ENCODE measurements at regions not wholly inside any gene's neighbourhood (a gene's known extent, or its start where the extent isn't known, plus 50 kb on each side); places are given as distances from the start of the nearest gene placed in this dataset.

DNA sequence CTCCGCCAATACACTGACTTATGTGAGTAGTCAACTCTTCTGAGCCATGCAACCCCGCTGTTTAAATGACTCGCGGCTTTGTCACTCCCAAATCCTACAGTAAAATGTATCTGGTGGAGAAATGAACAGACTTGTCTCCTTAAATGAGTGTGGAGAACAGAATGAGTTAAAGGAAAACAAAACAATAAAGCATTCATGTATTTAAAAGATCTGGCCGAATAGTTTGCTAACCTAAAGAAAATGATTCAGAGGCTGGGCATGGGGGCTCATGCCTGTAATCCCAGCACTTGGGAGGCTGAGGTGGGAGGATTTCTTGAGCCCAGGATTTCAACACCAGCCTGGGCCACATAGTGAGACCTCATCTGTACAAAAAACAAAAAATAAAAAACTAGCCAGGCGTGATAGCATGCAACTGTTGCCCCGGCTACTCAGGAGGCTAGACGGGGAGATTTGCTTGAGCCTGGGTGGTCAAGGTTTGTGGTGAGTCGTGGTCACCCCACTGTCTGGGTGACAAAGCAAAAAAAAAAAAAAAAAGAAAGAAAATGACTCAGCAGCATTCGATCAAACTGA lies 86.5 kb upstream of the PFKP start:
- intact Hi-C loops (cut with DNase I) = no loop called here
- TF ChIP-seq, protein P1, sequence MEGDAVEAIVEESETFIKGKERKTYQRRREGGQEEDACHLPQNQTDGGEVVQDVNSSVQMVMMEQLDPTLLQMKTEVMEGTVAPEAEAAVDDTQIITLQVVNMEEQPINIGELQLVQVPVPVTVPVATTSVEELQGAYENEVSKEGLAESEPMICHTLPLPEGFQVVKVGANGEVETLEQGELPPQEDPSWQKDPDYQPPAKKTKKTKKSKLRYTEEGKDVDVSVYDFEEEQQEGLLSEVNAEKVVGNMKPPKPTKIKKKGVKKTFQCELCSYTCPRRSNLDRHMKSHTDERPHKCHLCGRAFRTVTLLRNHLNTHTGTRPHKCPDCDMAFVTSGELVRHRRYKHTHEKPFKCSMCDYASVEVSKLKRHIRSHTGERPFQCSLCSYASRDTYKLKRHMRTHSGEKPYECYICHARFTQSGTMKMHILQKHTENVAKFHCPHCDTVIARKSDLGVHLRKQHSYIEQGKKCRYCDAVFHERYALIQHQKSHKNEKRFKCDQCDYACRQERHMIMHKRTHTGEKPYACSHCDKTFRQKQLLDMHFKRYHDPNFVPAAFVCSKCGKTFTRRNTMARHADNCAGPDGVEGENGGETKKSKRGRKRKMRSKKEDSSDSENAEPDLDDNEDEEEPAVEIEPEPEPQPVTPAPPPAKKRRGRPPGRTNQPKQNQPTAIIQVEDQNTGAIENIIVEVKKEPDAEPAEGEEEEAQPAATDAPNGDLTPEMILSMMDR (IDR thresholded peaks at IDR 0.05) = no peak
- Histone ChIP-seq H3K9me3 (no peaks in the 10 kb centered on the region), H3K4me3 (no peak overlapping the region), H3K36me3 (no peaks in the 10 kb centered on the region), H3K27me3 (no peaks in the 10 kb centered on the region), H3K4me1 (no peaks in the 10 kb centered on the region), H3K27ac (no peak overlapping the region)
- no peak for ATAC-seq
- DNase-seq = no peak

DNA sequence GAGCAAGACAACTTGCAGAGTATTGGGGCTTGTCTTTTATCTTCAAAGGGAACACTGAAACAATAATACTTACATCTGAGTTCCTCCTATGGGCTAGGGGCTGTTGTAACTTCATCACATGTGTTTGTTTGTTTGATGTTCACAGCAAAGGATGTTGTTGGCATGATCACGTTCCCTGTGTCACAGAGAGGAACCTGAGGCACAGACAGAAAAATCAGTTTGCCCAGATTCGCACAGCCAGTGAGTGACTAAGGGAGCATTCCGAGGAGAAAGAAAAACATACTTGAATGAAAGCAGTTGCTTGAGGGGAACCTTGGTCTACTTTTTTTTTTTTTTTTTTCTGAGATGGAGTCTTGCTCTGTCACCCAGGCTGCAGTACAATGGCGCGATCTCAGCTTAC lies 87.2 kb upstream of the PFKP start:
- no peak for ATAC-seq

DNA sequence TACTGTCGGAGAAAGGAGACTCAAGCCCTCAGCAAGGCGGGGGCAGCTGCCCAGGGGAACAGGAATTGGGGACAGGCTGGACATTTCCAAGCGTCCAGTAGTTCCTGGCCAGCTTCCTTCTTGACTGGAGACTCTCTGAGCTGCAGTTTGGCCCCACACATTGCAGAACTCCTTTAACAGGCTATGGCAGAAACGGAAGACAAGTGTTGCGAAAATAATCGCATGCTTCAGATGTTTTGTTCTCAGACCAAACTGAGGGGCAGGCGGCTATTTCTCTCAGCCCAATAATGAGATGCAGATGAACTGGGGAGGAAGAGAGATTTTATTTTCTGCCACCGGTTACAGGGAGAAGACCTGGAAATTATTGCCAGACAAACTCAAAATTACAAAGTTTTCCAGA lies 88.0 kb upstream of the PFKP start:
- no peak for DNase-seq
- H3K27me3 ChIP-seq = no peaks in the 10 kb centered on the region
- no peaks in the 10 kb centered on the region for H3K4me1 ChIP-seq
- H3K27ac ChIP-seq = no peak overlapping the region
- intact Hi-C loops (cut with DNase I) = no loop called here
- no peaks in the 10 kb centered on the region for H3K9me3 ChIP-seq
- TF ChIP-seq, protein P1 (IDR thresholded peaks at IDR 0.05) = no peak
- H3K4me3 ChIP-seq = no peak overlapping the region
- H3K36me3 ChIP-seq = no peaks in the 10 kb centered on the region
- ATAC-seq = peak; percentile 88

More for the DNA sequence above, 87.2 kb upstream of the PFKP start:
- no peak for DNase-seq
- intact Hi-C loops (cut with DNase I) = no loop called here
- H3K4me3 ChIP-seq = no peak overlapping the region
- no peaks in the 10 kb centered on the region for H3K4me1 ChIP-seq
- H3K27me3 ChIP-seq = no peaks in the 10 kb centered on the region
- TF ChIP-seq, protein P1 (IDR thresholded peaks at IDR 0.05) = no peak
- H3K36me3 ChIP-seq = no peaks in the 10 kb centered on the region
- no peaks in the 10 kb centered on the region for H3K9me3 ChIP-seq
- no peak overlapping the region for H3K27ac ChIP-seq

DNA sequence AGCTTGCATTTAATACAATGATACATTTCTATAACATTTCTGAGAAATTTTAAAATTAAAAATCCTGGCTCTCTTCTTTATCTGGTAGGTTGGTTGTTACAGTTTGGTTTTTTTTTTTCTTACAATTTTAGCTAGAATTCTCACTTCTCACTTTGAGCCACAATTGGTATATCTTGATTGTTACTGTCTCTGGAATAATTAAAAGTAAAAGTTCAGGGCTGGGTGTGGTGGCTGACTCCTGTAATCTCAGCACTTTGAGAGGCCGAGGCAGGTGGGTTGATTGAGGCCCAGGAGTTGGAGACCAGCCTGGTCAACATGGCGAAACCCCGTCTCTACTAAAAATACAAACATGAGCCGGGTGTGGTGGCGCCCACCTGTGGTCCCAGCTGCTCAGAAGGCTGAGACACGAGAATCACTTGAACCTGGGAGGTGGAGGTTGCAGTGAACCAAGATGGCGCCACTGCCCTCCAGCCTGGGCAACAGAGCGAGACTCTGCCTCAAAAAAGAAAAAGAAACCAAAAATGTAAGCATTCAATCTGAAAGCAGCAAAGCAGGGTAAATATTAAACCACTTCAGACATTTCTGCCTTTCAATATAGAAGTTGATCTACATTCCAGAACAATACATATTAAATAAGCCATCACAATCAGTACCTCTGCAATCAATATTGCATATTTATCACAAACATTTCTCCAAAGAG lies 88.6 kb upstream of the PFKP start:
- H3K27ac ChIP-seq = no peak overlapping the region
- intact Hi-C loops (cut with DNase I) = no loop called here
- no peaks in the 10 kb centered on the region for H3K9me3 ChIP-seq
- H3K4me1 ChIP-seq = no peaks in the 10 kb centered on the region
- TF ChIP-seq, protein P1 (IDR thresholded peaks at IDR 0.05) = no peak
- no peak overlapping the region for H3K4me3 ChIP-seq
- DNase-seq (no peak), ATAC-seq (no peak)
- no peaks in the 10 kb centered on the region for H3K36me3 ChIP-seq
- no peaks in the 10 kb centered on the region for H3K27me3 ChIP-seq

DNA sequence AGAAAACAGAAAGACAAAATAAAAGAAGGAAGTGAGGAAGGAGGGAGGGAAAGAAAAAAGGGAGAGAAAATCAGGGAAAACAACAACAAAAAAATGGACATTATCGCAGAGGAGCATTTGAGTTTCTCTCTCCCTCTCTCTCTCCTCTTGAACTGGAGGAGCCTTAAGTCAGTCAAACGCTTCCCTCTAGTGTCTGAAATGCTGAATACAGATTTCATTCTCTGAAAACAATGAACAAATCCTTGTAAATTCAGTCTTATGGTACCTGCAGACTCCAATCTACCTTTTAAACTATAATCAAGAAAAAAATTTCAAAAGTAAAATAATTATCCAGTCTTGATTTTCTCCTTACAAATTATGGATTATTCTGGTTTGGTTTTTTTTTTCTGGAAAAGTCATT lies 89.2 kb upstream of the PFKP start:
- no peak for DNase-seq
- Histone ChIP-seq H3K9me3 (no peaks in the 10 kb centered on the region), H3K4me3 (no peak overlapping the region), H3K27ac (no peak overlapping the region), H3K4me1 (no peaks in the 10 kb centered on the region), H3K27me3 (no peaks in the 10 kb centered on the region), H3K36me3 (no peaks in the 10 kb centered on the region)
- TF ChIP-seq, protein P1 (IDR thresholded peaks at IDR 0.05) = peak; percentile 59
- ATAC-seq = peak; percentile 59
- intact Hi-C loops (cut with DNase I) = no loop called here

Data from upper lobe of right lung (tissue), 1 donor.